Umbilical cord (tissue), 1 donor: ENCODE measurements at regions not wholly inside any gene's neighbourhood (a gene's known extent, or its start where the extent isn't known, plus 50 kb on each side); places are given as distances from the start of the nearest gene placed in this dataset.
"Not testable (repeated sequence)": the region's sequence is repeated elsewhere in the genome, so short reads cannot be mapped to it uniquely, and the experiment has no call there.

Experiments used
- DNase-seq: peaks from one replicate; pipeline ENCODE4 v3.0.0-alpha.2; 2015; ENCODE audit warnings: low spot score

- DNase-seq: no peak
These were observed 112.8 kb downstream of the LUZP4 start for GRCh38 chrX:115402299-115402698.

GRCh38 chrX:115408771-115409400, 119.4 kb downstream of the LUZP4 start:
- DNase-seq: peak; percentile 62

GRCh38 chrX:115409551-115409950, 120.0 kb downstream of the LUZP4 start:
- peak; percentile 40 for DNase-seq

- DNase-seq: no peak
These were observed 121.4 kb downstream of the LUZP4 start for GRCh38 chrX:115410731-115411428.

- DNase-seq: no peak
These were observed 123.8 kb downstream of the LUZP4 start for GRCh38 chrX:115413246-115413878.

- peak; percentile 77 for DNase-seq
These were observed 129.6 kb downstream of the LUZP4 start for GRCh38 chrX:115419069-115419468.

GRCh38 chrX:115423086-115423485, 133.6 kb downstream of the LUZP4 start:
- peak; percentile 62 for DNase-seq

GRCh38 chrX:115425359-115425758, 135.6 kb upstream of the PLS3 start:
- no peak for DNase-seq

- DNase-seq: no peak
These were observed 133.0 kb upstream of the PLS3 start for GRCh38 chrX:115427861-115428410.

- DNase-seq: not testable (repeated sequence)
These were observed 126.1 kb upstream of the PLS3 start for GRCh38 chrX:115434834-115435233.

- peak; percentile 86 for DNase-seq
These were observed 123.0 kb upstream of the PLS3 start for GRCh38 chrX:115437841-115438595.

- DNase-seq: no peak
These were observed 112.8 kb upstream of the PLS3 start for GRCh38 chrX:115448146-115448545.

GRCh38 chrX:115449742-115450141, 111.2 kb upstream of the PLS3 start:
- DNase-seq: no peak

GRCh38 chrX:115452251-115452650, 108.7 kb upstream of the PLS3 start:
- no peak for DNase-seq

GRCh38 chrX:115459883-115460880, 100.8 kb upstream of the PLS3 start:
- peak; percentile 75 for DNase-seq

- DNase-seq: peak; percentile 72
These were observed 98.6 kb upstream of the PLS3 start for GRCh38 chrX:115462406-115462805.

GRCh38 chrX:115467961-115468360, 93.0 kb upstream of the PLS3 start:
- no peak for DNase-seq

- DNase-seq: no peak
These were observed 88.8 kb upstream of the PLS3 start for GRCh38 chrX:115472131-115472530.

- no peak for DNase-seq
These were observed 74.5 kb upstream of the PLS3 start for GRCh38 chrX:115486510-115486909.

- DNase-seq: no peak
These were observed 73.4 kb upstream of the PLS3 start for GRCh38 chrX:115487608-115488007.

GRCh38 chrX:115490814-115491213, 70.2 kb upstream of the PLS3 start:
- no peak for DNase-seq
